ENCODE measurements at regions not wholly inside any gene's neighbourhood (a gene's known extent, or its start where the extent isn't known, plus 50 kb on each side); places are given as distances from the start of the nearest gene placed in this dataset.

DNA sequence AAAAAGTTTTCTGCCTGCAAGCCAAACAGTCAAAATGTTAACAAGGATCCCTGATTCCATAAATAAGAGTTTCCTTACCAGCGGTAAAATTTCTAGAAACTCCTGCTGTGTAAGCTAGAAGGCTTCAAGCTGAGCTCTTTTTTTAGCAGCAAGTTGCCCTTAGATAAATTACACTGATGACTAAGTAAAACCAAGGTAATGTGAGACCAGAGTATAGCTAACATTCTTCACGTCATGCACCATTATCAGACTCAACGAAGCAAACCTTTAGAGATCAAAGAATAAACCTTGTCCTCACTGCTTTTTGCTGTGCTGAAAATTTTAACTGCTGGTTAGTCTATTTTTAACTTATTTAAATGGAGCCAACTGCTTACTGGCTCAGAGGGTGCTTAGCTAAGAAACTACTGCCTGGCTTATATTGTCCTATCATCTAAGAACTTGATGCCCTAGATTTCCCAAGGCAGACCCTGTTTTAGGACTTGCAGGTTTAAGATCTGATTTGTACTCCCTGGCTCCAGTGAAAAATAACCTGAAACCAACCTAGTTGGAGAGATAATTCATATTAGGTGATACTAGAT lies 900.7 kb downstream of the JRKL start:
- no peak overlapping the region for H3K4me3 ChIP-seq (ENCODE audit: low read depth in 1 of 2, low read length in 2 of 2)
- no peaks in the 10 kb centered on the region for H3K9me3 ChIP-seq (ENCODE audit: control insufficient read depth in 1 of 2, low read length in 2 of 2)
- no peak overlapping the region for H3K27ac ChIP-seq (ENCODE audit: low read length)
- no peaks in the 10 kb centered on the region for H3K27me3 ChIP-seq (ENCODE audit: low read depth, low read length)
- H3K4me1 ChIP-seq (ENCODE audit: control insufficient read depth in 1 of 2, insufficient read depth in 2 of 2, low read length in 2 of 2) = no peaks in the 10 kb centered on the region
- H3K36me3 ChIP-seq (ENCODE audit: control insufficient read depth in 1 of 2, insufficient read depth in 2 of 2, low read length in 2 of 2) = no peaks in the 10 kb centered on the region

GRCh38 chr11:97296301-97296700 lies 906.5 kb downstream of the JRKL start:
- H3K36me3 ChIP-seq (ENCODE audit: control insufficient read depth in 1 of 2, insufficient read depth in 2 of 2, low read length in 2 of 2) = no peaks in the 10 kb centered on the region
- no peaks in the 10 kb centered on the region for H3K4me1 ChIP-seq (ENCODE audit: control insufficient read depth in 1 of 2, insufficient read depth in 2 of 2, low read length in 2 of 2)
- H3K4me3 ChIP-seq (ENCODE audit: low read depth in 1 of 2, low read length in 2 of 2) = no peak overlapping the region
- no peaks in the 10 kb centered on the region for H3K9me3 ChIP-seq (ENCODE audit: control insufficient read depth in 1 of 2, low read length in 2 of 2)
- no peaks in the 10 kb centered on the region for H3K27me3 ChIP-seq (ENCODE audit: low read depth, low read length)
- H3K27ac ChIP-seq (ENCODE audit: low read length) = no peak overlapping the region

GRCh38 chr11:97309291-97309690 lies 919.5 kb downstream of the JRKL start:
- no peaks in the 10 kb centered on the region for H3K36me3 ChIP-seq (ENCODE audit: control insufficient read depth in 1 of 2, insufficient read depth in 2 of 2, low read length in 2 of 2)
- H3K27me3 ChIP-seq (ENCODE audit: low read depth, low read length) = no peaks in the 10 kb centered on the region
- H3K4me3 ChIP-seq (ENCODE audit: low read depth in 1 of 2, low read length in 2 of 2) = no peak overlapping the region
- H3K4me1 ChIP-seq (ENCODE audit: control insufficient read depth in 1 of 2, insufficient read depth in 2 of 2, low read length in 2 of 2) = no peaks in the 10 kb centered on the region
- no peak overlapping the region for H3K27ac ChIP-seq (ENCODE audit: low read length)
- no peaks in the 10 kb centered on the region for H3K9me3 ChIP-seq (ENCODE audit: control insufficient read depth in 1 of 2, low read length in 2 of 2)

- no peak overlapping the region for H3K4me3 ChIP-seq (ENCODE audit: low read depth in 1 of 2, low read length in 2 of 2)
- no peak overlapping the region for H3K27ac ChIP-seq (ENCODE audit: low read length)
- H3K27me3 ChIP-seq (ENCODE audit: low read depth, low read length) = no peaks in the 10 kb centered on the region
- no peaks in the 10 kb centered on the region for H3K9me3 ChIP-seq (ENCODE audit: control insufficient read depth in 1 of 2, low read length in 2 of 2)
- no peaks in the 10 kb centered on the region for H3K4me1 ChIP-seq (ENCODE audit: control insufficient read depth in 1 of 2, insufficient read depth in 2 of 2, low read length in 2 of 2)
- H3K36me3 ChIP-seq (ENCODE audit: control insufficient read depth in 1 of 2, insufficient read depth in 2 of 2, low read length in 2 of 2) = no peaks in the 10 kb centered on the region
Measured at GRCh38 chr11:97325693-97326092, 935.9 kb downstream of the JRKL start.

DNA sequence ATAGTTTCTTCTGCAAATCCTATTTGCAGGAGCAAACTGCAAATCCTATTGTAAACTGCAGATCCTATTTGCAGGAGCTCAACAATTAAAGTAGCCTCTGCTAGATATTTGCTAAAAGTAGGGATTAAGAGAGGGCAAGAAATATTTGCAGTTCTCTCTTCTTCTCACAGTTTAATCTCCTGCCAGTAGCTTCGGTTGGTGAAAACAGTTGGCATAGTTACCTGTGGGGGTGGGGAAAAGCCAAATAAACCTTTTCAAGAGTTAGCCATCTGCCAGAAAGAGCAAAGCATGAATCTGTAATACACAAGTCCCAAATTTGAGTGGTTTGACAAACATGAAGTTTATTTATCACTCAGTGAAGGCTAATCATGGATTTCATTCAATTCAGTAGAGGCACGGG lies 942.5 kb downstream of the JRKL start:
- no peaks in the 10 kb centered on the region for H3K27me3 ChIP-seq (ENCODE audit: low read depth, low read length)
- no peak overlapping the region for H3K27ac ChIP-seq (ENCODE audit: low read length)
- H3K9me3 ChIP-seq (ENCODE audit: control insufficient read depth in 1 of 2, low read length in 2 of 2) = no peaks in the 10 kb centered on the region
- no peak overlapping the region for H3K4me3 ChIP-seq (ENCODE audit: low read depth in 1 of 2, low read length in 2 of 2)
- no peaks in the 10 kb centered on the region for H3K36me3 ChIP-seq (ENCODE audit: control insufficient read depth in 1 of 2, insufficient read depth in 2 of 2, low read length in 2 of 2)
- no peaks in the 10 kb centered on the region for H3K4me1 ChIP-seq (ENCODE audit: control insufficient read depth in 1 of 2, insufficient read depth in 2 of 2, low read length in 2 of 2)

- no peaks in the 10 kb centered on the region for H3K9me3 ChIP-seq (ENCODE audit: control insufficient read depth in 1 of 2, low read length in 2 of 2)
- no peaks in the 10 kb centered on the region for H3K27me3 ChIP-seq (ENCODE audit: low read depth, low read length)
- H3K4me1 ChIP-seq (ENCODE audit: control insufficient read depth in 1 of 2, insufficient read depth in 2 of 2, low read length in 2 of 2) = no peaks in the 10 kb centered on the region
- no peak overlapping the region for H3K4me3 ChIP-seq (ENCODE audit: low read depth in 1 of 2, low read length in 2 of 2)
- H3K27ac ChIP-seq (ENCODE audit: low read length) = no peak overlapping the region
- H3K36me3 ChIP-seq (ENCODE audit: control insufficient read depth in 1 of 2, insufficient read depth in 2 of 2, low read length in 2 of 2) = no peaks in the 10 kb centered on the region
Measured at GRCh38 chr11:97336064-97336463, 946.3 kb downstream of the JRKL start.

- Histone ChIP-seq H3K4me3 (ENCODE audit: low read depth in 1 of 2, low read length in 2 of 2) (no peak overlapping the region), H3K9me3 (ENCODE audit: control insufficient read depth in 1 of 2, low read length in 2 of 2) (no peaks in the 10 kb centered on the region), H3K4me1 (ENCODE audit: control insufficient read depth in 1 of 2, insufficient read depth in 2 of 2, low read length in 2 of 2) (no peaks in the 10 kb centered on the region), H3K27me3 (ENCODE audit: low read depth, low read length) (no peaks in the 10 kb centered on the region), H3K27ac (ENCODE audit: low read length) (no peak overlapping the region), H3K36me3 (ENCODE audit: control insufficient read depth in 1 of 2, insufficient read depth in 2 of 2, low read length in 2 of 2) (no peaks in the 10 kb centered on the region)
Measured at GRCh38 chr11:97345032-97345431, 955.2 kb downstream of the JRKL start.

- Histone ChIP-seq H3K4me1 (ENCODE audit: control insufficient read depth in 1 of 2, insufficient read depth in 2 of 2, low read length in 2 of 2) (no peaks in the 10 kb centered on the region), H3K27ac (ENCODE audit: low read length) (no peak overlapping the region), H3K4me3 (ENCODE audit: low read depth in 1 of 2, low read length in 2 of 2) (no peak overlapping the region), H3K27me3 (ENCODE audit: low read depth, low read length) (no peaks in the 10 kb centered on the region), H3K36me3 (ENCODE audit: control insufficient read depth in 1 of 2, insufficient read depth in 2 of 2, low read length in 2 of 2) (no peaks in the 10 kb centered on the region), H3K9me3 (ENCODE audit: control insufficient read depth in 1 of 2, low read length in 2 of 2) (no peaks in the 10 kb centered on the region)
Measured at GRCh38 chr11:97349201-97349600, 959.4 kb downstream of the JRKL start.

DNA sequence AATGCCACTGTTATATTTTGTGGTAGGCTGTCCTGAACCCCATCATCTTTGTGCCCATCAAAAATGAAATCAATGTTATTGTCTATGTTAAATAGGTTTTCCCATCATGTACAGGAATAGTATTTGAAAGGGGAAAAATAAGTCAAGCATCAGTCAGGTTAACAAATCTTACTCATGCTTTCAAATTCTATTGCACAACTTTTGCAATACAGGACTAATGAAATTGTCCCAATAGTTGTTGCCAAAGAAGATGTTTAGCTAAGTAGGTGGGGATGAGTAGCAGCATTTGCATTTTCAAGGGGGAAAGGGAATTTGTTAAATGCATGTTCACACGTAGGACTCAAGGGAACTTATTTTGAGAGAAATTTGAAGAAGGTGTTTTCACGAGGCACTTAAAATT lies 962.1 kb downstream of the JRKL start:
- H3K4me3 ChIP-seq (ENCODE audit: low read depth in 1 of 2, low read length in 2 of 2) = no peak overlapping the region
- H3K36me3 ChIP-seq (ENCODE audit: control insufficient read depth in 1 of 2, insufficient read depth in 2 of 2, low read length in 2 of 2) = no peaks in the 10 kb centered on the region
- H3K9me3 ChIP-seq (ENCODE audit: control insufficient read depth in 1 of 2, low read length in 2 of 2) = no peaks in the 10 kb centered on the region
- H3K27ac ChIP-seq (ENCODE audit: low read length) = no peak overlapping the region
- no peaks in the 10 kb centered on the region for H3K4me1 ChIP-seq (ENCODE audit: control insufficient read depth in 1 of 2, insufficient read depth in 2 of 2, low read length in 2 of 2)
- H3K27me3 ChIP-seq (ENCODE audit: low read depth, low read length) = no peaks in the 10 kb centered on the region

GRCh38 chr11:97354026-97354425 lies 964.2 kb downstream of the JRKL start:
- H3K27me3 ChIP-seq (ENCODE audit: low read depth, low read length) = no peaks in the 10 kb centered on the region
- no peak overlapping the region for H3K27ac ChIP-seq (ENCODE audit: low read length)
- no peaks in the 10 kb centered on the region for H3K36me3 ChIP-seq (ENCODE audit: control insufficient read depth in 1 of 2, insufficient read depth in 2 of 2, low read length in 2 of 2)
- no peaks in the 10 kb centered on the region for H3K4me1 ChIP-seq (ENCODE audit: control insufficient read depth in 1 of 2, insufficient read depth in 2 of 2, low read length in 2 of 2)
- H3K4me3 ChIP-seq (ENCODE audit: low read depth in 1 of 2, low read length in 2 of 2) = no peak overlapping the region
- no peaks in the 10 kb centered on the region for H3K9me3 ChIP-seq (ENCODE audit: control insufficient read depth in 1 of 2, low read length in 2 of 2)

DNA sequence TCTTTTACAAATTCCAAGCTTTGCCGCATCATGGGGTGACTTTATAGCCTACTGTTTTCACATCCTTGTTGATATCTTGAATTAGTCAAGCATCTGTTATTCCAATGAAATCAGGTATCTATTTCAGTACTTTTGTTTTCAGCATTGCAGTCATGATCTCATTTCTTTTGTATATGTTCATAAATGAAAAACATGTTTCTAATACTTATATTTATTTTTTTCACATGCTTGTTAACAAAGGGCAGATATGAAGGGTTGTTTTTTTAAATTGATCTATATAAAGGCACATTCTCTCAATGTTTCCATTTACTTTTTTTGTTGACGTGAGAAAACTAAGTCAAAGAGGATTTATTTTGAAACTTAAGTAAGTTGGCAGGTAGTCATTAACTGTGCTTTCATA lies 964.8 kb downstream of the JRKL start:
- Histone ChIP-seq H3K9me3 (ENCODE audit: control insufficient read depth in 1 of 2, low read length in 2 of 2) (no peaks in the 10 kb centered on the region), H3K36me3 (ENCODE audit: control insufficient read depth in 1 of 2, insufficient read depth in 2 of 2, low read length in 2 of 2) (no peaks in the 10 kb centered on the region), H3K4me1 (ENCODE audit: control insufficient read depth in 1 of 2, insufficient read depth in 2 of 2, low read length in 2 of 2) (no peaks in the 10 kb centered on the region), H3K27ac (ENCODE audit: low read length) (no peak overlapping the region), H3K4me3 (ENCODE audit: low read depth in 1 of 2, low read length in 2 of 2) (no peak overlapping the region), H3K27me3 (ENCODE audit: low read depth, low read length) (no peaks in the 10 kb centered on the region)

DNA sequence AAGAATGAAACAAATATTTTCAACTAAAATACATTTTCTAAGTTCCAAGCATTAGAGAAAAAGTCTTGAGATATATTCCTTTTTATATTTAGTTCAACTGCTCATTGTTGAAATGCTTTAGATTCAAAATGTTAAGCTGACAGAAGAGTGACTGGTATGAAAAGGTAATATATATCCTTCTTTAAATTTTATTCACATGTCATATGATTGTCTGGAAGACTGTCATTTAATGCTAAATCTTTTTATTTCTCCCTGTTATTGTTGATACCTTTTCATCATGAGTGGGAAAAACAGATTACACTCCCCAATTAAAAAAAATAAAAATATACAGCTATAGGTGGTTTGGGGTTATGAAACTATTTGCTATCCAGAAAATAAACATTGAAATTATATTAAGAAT lies 965.4 kb downstream of the JRKL start:
- no peaks in the 10 kb centered on the region for H3K27me3 ChIP-seq (ENCODE audit: low read depth, low read length)
- H3K36me3 ChIP-seq (ENCODE audit: control insufficient read depth in 1 of 2, insufficient read depth in 2 of 2, low read length in 2 of 2) = no peaks in the 10 kb centered on the region
- H3K9me3 ChIP-seq (ENCODE audit: control insufficient read depth in 1 of 2, low read length in 2 of 2) = no peaks in the 10 kb centered on the region
- H3K27ac ChIP-seq (ENCODE audit: low read length) = no peak overlapping the region
- no peak overlapping the region for H3K4me3 ChIP-seq (ENCODE audit: low read depth in 1 of 2, low read length in 2 of 2)
- H3K4me1 ChIP-seq (ENCODE audit: control insufficient read depth in 1 of 2, insufficient read depth in 2 of 2, low read length in 2 of 2) = no peaks in the 10 kb centered on the region

Measured in muscle layer of duodenum (tissue), 2 donors.